ENCODE measurements at regions not wholly inside any gene's neighbourhood (a gene's known extent, or its start where the extent isn't known, plus 50 kb on each side); places are given as distances from the start of the nearest gene placed in this dataset.

DNA sequence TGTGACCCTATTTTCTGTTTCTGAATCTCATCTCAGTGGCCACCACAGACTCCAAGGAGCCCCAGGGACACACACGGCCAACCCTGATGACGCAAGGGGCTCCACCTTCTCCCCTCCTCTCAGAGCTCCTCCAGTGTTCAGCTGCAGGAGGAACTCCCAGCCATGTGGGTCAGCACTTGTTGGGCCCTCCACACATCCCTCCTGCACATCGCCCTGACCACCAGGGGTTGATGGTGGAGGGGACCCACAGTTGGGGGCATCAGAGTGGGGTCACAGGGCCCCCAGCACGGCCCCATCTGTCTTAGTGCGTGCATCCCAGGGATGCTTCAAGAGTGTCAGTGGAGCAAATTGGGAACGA lies 499.6 kb downstream of the BRD1 start:
- TF ChIP-seq, protein P1, sequence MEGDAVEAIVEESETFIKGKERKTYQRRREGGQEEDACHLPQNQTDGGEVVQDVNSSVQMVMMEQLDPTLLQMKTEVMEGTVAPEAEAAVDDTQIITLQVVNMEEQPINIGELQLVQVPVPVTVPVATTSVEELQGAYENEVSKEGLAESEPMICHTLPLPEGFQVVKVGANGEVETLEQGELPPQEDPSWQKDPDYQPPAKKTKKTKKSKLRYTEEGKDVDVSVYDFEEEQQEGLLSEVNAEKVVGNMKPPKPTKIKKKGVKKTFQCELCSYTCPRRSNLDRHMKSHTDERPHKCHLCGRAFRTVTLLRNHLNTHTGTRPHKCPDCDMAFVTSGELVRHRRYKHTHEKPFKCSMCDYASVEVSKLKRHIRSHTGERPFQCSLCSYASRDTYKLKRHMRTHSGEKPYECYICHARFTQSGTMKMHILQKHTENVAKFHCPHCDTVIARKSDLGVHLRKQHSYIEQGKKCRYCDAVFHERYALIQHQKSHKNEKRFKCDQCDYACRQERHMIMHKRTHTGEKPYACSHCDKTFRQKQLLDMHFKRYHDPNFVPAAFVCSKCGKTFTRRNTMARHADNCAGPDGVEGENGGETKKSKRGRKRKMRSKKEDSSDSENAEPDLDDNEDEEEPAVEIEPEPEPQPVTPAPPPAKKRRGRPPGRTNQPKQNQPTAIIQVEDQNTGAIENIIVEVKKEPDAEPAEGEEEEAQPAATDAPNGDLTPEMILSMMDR (conservative IDR thresholded peaks at IDR 0.05; ENCODE audit: low read depth, low read length): no peak
- TF ChIP-seq EZH2phosphoT487 (IDR thresholded peaks at IDR 0.05; ENCODE audit: borderline replicate concordance, low read length): no peak
- TF ChIP-seq EZH2 (IDR thresholded peaks at IDR 0.05; ENCODE audit: low read length, unreplicated experiment): no peak
- H3K36me3 ChIP-seq (ENCODE audit: low read depth, low read length): no peaks in the 10 kb centered on the region
- DNase-seq: no peak
- H3F3A ChIP-seq (ENCODE audit: low read length, unreplicated experiment): no peaks in the 10 kb centered on the region
- no TSS peak for BruUV-seq (replicated peaks)
- H3K9ac ChIP-seq (ENCODE audit: low read length): no peak overlapping the region
- H3K27ac ChIP-seq (ENCODE audit: low read length): no peak overlapping the region
- no peak overlapping the region for H3K4me3 ChIP-seq (ENCODE audit: low read length)
- no peaks in the 10 kb centered on the region for H3K4me1 ChIP-seq (ENCODE audit: insufficient read depth, low read length)
- no peaks in the 10 kb centered on the region for H3K79me2 ChIP-seq (ENCODE audit: low read length)
- no peak for ATAC-seq
- peaks cover 57% of the 10 kb centered on the region for H3K27me3 ChIP-seq (ENCODE audit: low read length)
- no peaks in the 10 kb centered on the region for H3K9me2 ChIP-seq (replicated peaks; ENCODE audit: low read length)
- ChIA-PET CTCF (no interaction called here), POLR2A (ENCODE audit: unreplicated experiment) (no interaction called here)
- no peaks in the 10 kb centered on the region for H4K20me1 ChIP-seq (ENCODE audit: low read length)
- H3K9me3 ChIP-seq (ENCODE audit: low read length): no peaks in the 10 kb centered on the region
- intact Hi-C loops (cut with micrococcal nuclease): no loop called here
- no peak overlapping the region for H3K4me2 ChIP-seq (ENCODE audit: low read length)
- H2AFZ ChIP-seq (ENCODE audit: low read length): no peak overlapping the region

DNA sequence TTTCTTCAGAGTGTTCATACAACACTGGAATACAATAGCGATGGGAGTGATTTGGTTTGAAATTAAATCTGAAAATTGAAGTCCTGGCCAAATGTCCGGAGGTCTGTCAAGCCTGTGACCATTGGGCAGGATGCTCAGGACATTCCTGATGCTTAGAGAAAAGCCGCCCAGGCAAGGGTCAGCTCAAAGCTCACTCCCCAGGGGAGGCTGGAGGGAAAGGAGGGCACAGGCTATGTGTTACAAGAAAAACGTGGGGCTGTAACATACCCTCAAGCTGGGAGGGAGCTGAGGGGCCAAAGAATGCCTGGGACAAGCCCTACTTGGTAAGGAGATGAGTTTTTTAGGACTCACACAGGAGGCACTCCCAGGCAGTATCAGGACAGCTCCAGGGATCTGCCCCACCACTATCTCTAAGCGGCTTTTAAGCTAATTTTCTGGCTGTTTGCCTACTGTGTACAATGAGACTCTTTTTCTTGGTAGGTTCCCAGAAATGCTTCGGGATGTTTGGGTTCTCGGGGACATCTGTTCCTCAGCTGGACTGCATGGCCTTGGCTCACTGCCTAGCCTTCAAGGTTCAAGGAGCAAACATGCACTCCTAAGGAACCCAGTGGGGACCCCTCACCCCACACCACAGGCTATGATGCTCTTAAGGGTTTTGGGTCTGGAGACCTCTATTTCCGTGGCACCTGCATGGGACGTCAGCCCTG lies 500.1 kb downstream of the BRD1 start:
- ChIA-PET CTCF (no interaction called here), POLR2A (ENCODE audit: unreplicated experiment) (no interaction called here)
- TF ChIP-seq, protein P1 (conservative IDR thresholded peaks at IDR 0.05; ENCODE audit: low read depth, low read length): no peak
- TF ChIP-seq EZH2 (IDR thresholded peaks at IDR 0.05; ENCODE audit: low read length, unreplicated experiment) (no peak), EZH2phosphoT487 (IDR thresholded peaks at IDR 0.05; ENCODE audit: borderline replicate concordance, low read length) (no peak)
- no peak overlapping the region for H2AFZ ChIP-seq (ENCODE audit: low read length)
- no TSS peak for BruUV-seq (replicated peaks)
- DNase-seq: no peak
- H3K4me1 ChIP-seq (ENCODE audit: insufficient read depth, low read length): no peaks in the 10 kb centered on the region
- no peaks in the 10 kb centered on the region for H3K9me3 ChIP-seq (ENCODE audit: low read length)
- H3K4me3 ChIP-seq (ENCODE audit: low read length): no peak overlapping the region
- no peaks in the 10 kb centered on the region for H3K36me3 ChIP-seq (ENCODE audit: low read depth, low read length)
- ATAC-seq: no peak
- no peaks in the 10 kb centered on the region for H3F3A ChIP-seq (ENCODE audit: low read length, unreplicated experiment)
- intact Hi-C loops (cut with micrococcal nuclease): no loop called here
- H3K27ac ChIP-seq (ENCODE audit: low read length): no peak overlapping the region
- H4K20me1 ChIP-seq (ENCODE audit: low read length): no peaks in the 10 kb centered on the region
- H3K9ac ChIP-seq (ENCODE audit: low read length): no peak overlapping the region
- H3K27me3 ChIP-seq (ENCODE audit: low read length): peaks cover 52% of the 10 kb centered on the region
- H3K4me2 ChIP-seq (ENCODE audit: low read length): no peak overlapping the region
- H3K79me2 ChIP-seq (ENCODE audit: low read length): no peaks in the 10 kb centered on the region
- H3K9me2 ChIP-seq (replicated peaks; ENCODE audit: low read length): no peaks in the 10 kb centered on the region

DNA sequence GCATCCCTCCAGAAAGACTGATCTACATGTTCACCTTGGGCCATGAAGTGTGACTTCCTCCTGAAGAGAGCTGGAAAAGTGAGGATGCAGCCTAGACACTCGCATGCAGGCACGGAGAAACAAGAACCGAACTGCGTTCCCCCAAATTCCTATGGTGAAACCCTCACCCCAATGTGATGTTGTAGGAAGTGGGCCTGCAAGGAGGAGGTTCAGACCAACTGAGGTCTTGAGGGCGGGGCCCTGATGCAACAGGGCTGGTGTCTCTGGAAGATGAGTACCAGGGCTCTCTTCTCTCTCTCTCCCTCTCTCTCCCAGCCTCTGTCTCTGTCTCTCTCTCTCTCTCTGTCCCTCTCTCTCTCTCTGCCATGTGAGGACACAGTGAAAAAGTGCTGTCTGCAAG lies 501.1 kb downstream of the BRD1 start:
- H3K4me3 ChIP-seq (ENCODE audit: low read length): no peak overlapping the region
- H3K4me2 ChIP-seq (ENCODE audit: low read length): no peak overlapping the region
- no peak overlapping the region for H2AFZ ChIP-seq (ENCODE audit: low read length)
- H4K20me1 ChIP-seq (ENCODE audit: low read length): no peaks in the 10 kb centered on the region
- ChIA-PET POLR2A (ENCODE audit: unreplicated experiment) (no interaction called here), CTCF (no interaction called here)
- no peaks in the 10 kb centered on the region for H3K36me3 ChIP-seq (ENCODE audit: low read depth, low read length)
- H3K4me1 ChIP-seq (ENCODE audit: insufficient read depth, low read length): no peaks in the 10 kb centered on the region
- TF ChIP-seq EZH2 (IDR thresholded peaks at IDR 0.05; ENCODE audit: low read length, unreplicated experiment) (no peak), EZH2phosphoT487 (IDR thresholded peaks at IDR 0.05; ENCODE audit: borderline replicate concordance, low read length) (no peak)
- TF ChIP-seq, protein P1 (conservative IDR thresholded peaks at IDR 0.05; ENCODE audit: low read depth, low read length): no peak
- ATAC-seq (no peak), DNase-seq (no peak)
- no peak overlapping the region for H3K27ac ChIP-seq (ENCODE audit: low read length)
- BruUV-seq (replicated peaks): no TSS peak
- intact Hi-C loops (cut with micrococcal nuclease): no loop called here
- peaks cover 50% of the 10 kb centered on the region for H3K27me3 ChIP-seq (ENCODE audit: low read length)
- H3K79me2 ChIP-seq (ENCODE audit: low read length): no peaks in the 10 kb centered on the region
- H3K9me2 ChIP-seq (replicated peaks; ENCODE audit: low read length): no peaks in the 10 kb centered on the region
- H3K9me3 ChIP-seq (ENCODE audit: low read length): no peaks in the 10 kb centered on the region
- H3F3A ChIP-seq (ENCODE audit: low read length, unreplicated experiment): no peaks in the 10 kb centered on the region
- H3K9ac ChIP-seq (ENCODE audit: low read length): no peak overlapping the region

All from PC-3 (cell line).